Activated CD4-positive, alpha-beta memory T cell treated with anti-CD3 and anti-CD28 coated beads, Interleukin-2, amount 10 ng/mL, durations not matched to agents 7 days and 5 days (primary cell): ENCODE measurements at regions not wholly inside any gene's neighbourhood (a gene's known extent, or its start where the extent isn't known, plus 50 kb on each side); places are given as distances from the start of the nearest gene placed in this dataset.

ENCODE experiments used
- CTCF ChIA-PET: fragments of 350-600 bp; sonication (Branson Sonifier 250); formaldehyde crosslinking; loops from one replicate; lab custom pipeline; 2021; ENCODE audit warnings: antibody characterized with exemption, inconsistent platforms; lab: Charles Lee
- POLR2A ChIA-PET: fragments of 350-600 bp; sonication (Branson Sonifier 250); formaldehyde crosslinking; loops from one replicate; lab custom pipeline; 2021; ENCODE audit warnings: antibody characterized with exemption; lab: Charles Lee
- DNase-seq: peaks from one replicate; pipeline ENCODE4 v3.0.0-alpha.2; 2020
- H3K27ac Mint-ChIP-seq: one replicate; pipeline ENCODE4 v1.8.0; 2021; ENCODE audit warnings: mild to moderate bottlenecking, mixed read lengths
- H3K27me3 Mint-ChIP-seq: one replicate; pipeline ENCODE4 v1.8.0; 2021; ENCODE audit warnings: mixed read lengths
- H3K36me3 Mint-ChIP-seq: one replicate; pipeline ENCODE4 v1.8.0; 2021; ENCODE audit warnings: low read depth, mixed read lengths
- H3K4me1 Mint-ChIP-seq: one replicate; pipeline ENCODE4 v1.8.0; 2021; ENCODE audit warnings: mixed read lengths
- H3K4me3 Mint-ChIP-seq: one replicate; pipeline ENCODE4 v1.8.0; 2021; ENCODE audit warnings: mild to moderate bottlenecking, mixed read lengths
- H3K9me3 Mint-ChIP-seq: one replicate; pipeline ENCODE4 v1.8.0; 2021; ENCODE audit warnings: mixed read lengths

- Mint-ChIP-seq H3K4me3 (no peak overlapping the region), H3K27me3 (no peaks in the 10 kb centered on the region), H3K36me3 (no peaks in the 10 kb centered on the region), H3K9me3 (peaks cover 8% of the 10 kb centered on the region), H3K4me1 (no peaks in the 10 kb centered on the region), H3K27ac (no peak overlapping the region)
- ChIA-PET POLR2A (no interaction called here), CTCF (no interaction called here)
- DNase-seq: no peak
These were observed 309.1 kb upstream of the NAV3 start for GRCh38 chr12:77521508-77522115.

- Mint-ChIP-seq H3K27me3 (no peaks in the 10 kb centered on the region), H3K4me1 (no peaks in the 10 kb centered on the region), H3K9me3 (peaks cover 1% of the 10 kb centered on the region), H3K27ac (no peak overlapping the region), H3K4me3 (no peak overlapping the region), H3K36me3 (no peaks in the 10 kb centered on the region)
- POLR2A ChIA-PET: no interaction called here
- no peak for DNase-seq
- CTCF ChIA-PET: no interaction called here
These were observed 316.2 kb upstream of the NAV3 start for GRCh38 chr12:77514511-77514910.

GRCh38 chr12:77510985-77511384 is 319.7 kb upstream of the NAV3 start:
- no peak for DNase-seq
- no peak overlapping the region for H3K4me3 Mint-ChIP-seq
- no peaks in the 10 kb centered on the region for H3K27me3 Mint-ChIP-seq
- ChIA-PET CTCF (no interaction called here), POLR2A (no interaction called here)
- peaks cover 1% of the 10 kb centered on the region for H3K9me3 Mint-ChIP-seq
- H3K4me1 Mint-ChIP-seq: no peaks in the 10 kb centered on the region
- no peaks in the 10 kb centered on the region for H3K36me3 Mint-ChIP-seq
- no peak overlapping the region for H3K27ac Mint-ChIP-seq

- no peak overlapping the region for H3K27ac Mint-ChIP-seq
- no peak for DNase-seq
- CTCF ChIA-PET: no interaction called here
- H3K27me3 Mint-ChIP-seq: no peaks in the 10 kb centered on the region
- H3K4me1 Mint-ChIP-seq: no peaks in the 10 kb centered on the region
- H3K4me3 Mint-ChIP-seq: no peak overlapping the region
- POLR2A ChIA-PET: no interaction called here
- H3K36me3 Mint-ChIP-seq: no peaks in the 10 kb centered on the region
- no peaks in the 10 kb centered on the region for H3K9me3 Mint-ChIP-seq
These were observed 326.2 kb upstream of the NAV3 start for GRCh38 chr12:77504466-77504865.

GRCh38 chr12:77500089-77500488 is 330.6 kb upstream of the NAV3 start:
- Mint-ChIP-seq H3K9me3 (peaks cover 2% of the 10 kb centered on the region), H3K4me3 (no peak overlapping the region), H3K27me3 (no peaks in the 10 kb centered on the region), H3K4me1 (no peaks in the 10 kb centered on the region), H3K27ac (no peak overlapping the region), H3K36me3 (no peaks in the 10 kb centered on the region)
- POLR2A ChIA-PET: no interaction called here
- CTCF ChIA-PET: no interaction called here
- DNase-seq: no peak

- no peak overlapping the region for H3K27ac Mint-ChIP-seq
- CTCF ChIA-PET: no interaction called here
These were observed 333.0 kb upstream of the NAV3 start for GRCh38 chr12:77497647-77498046.

GRCh38 chr12:77496714-77497113 is 334.0 kb upstream of the NAV3 start:
- H3K4me1 Mint-ChIP-seq: no peaks in the 10 kb centered on the region
- H3K27me3 Mint-ChIP-seq: no peaks in the 10 kb centered on the region
- no peak for DNase-seq
- peaks cover 2% of the 10 kb centered on the region for H3K9me3 Mint-ChIP-seq
- H3K27ac Mint-ChIP-seq: no peak overlapping the region
- H3K36me3 Mint-ChIP-seq: no peaks in the 10 kb centered on the region
- ChIA-PET CTCF (no interaction called here), POLR2A (no interaction called here)
- H3K4me3 Mint-ChIP-seq: no peak overlapping the region

More at GRCh38 chr12:77497647-77498046, 333.0 kb upstream of the NAV3 start:
- Mint-ChIP-seq H3K27me3 (no peaks in the 10 kb centered on the region), H3K9me3 (peaks cover 2% of the 10 kb centered on the region), H3K4me3 (no peak overlapping the region), H3K4me1 (no peaks in the 10 kb centered on the region), H3K36me3 (no peaks in the 10 kb centered on the region)
- POLR2A ChIA-PET: no interaction called here
- DNase-seq: no peak

GRCh38 chr12:77494296-77494695 is 336.4 kb upstream of the NAV3 start:
- ChIA-PET POLR2A (no interaction called here), CTCF (no interaction called here)
- Mint-ChIP-seq H3K4me1 (no peaks in the 10 kb centered on the region), H3K36me3 (no peaks in the 10 kb centered on the region), H3K27me3 (no peaks in the 10 kb centered on the region), H3K27ac (no peak overlapping the region), H3K4me3 (no peak overlapping the region), H3K9me3 (peaks cover 2% of the 10 kb centered on the region)
- no peak for DNase-seq

- peaks cover 2% of the 10 kb centered on the region for H3K9me3 Mint-ChIP-seq
- no peak for DNase-seq
- no peaks in the 10 kb centered on the region for H3K4me1 Mint-ChIP-seq
- CTCF ChIA-PET: no interaction called here
- no peaks in the 10 kb centered on the region for H3K36me3 Mint-ChIP-seq
- no peaks in the 10 kb centered on the region for H3K27me3 Mint-ChIP-seq
- H3K4me3 Mint-ChIP-seq: no peak overlapping the region
- H3K27ac Mint-ChIP-seq: no peak overlapping the region
- POLR2A ChIA-PET: no interaction called here
These were observed 337.2 kb upstream of the NAV3 start for GRCh38 chr12:77493302-77494168.

GRCh38 chr12:77492536-77492935 is 338.2 kb upstream of the NAV3 start:
- Mint-ChIP-seq H3K4me1 (no peaks in the 10 kb centered on the region), H3K9me3 (peaks cover 2% of the 10 kb centered on the region), H3K27me3 (no peaks in the 10 kb centered on the region), H3K27ac (no peak overlapping the region), H3K4me3 (no peak overlapping the region), H3K36me3 (no peaks in the 10 kb centered on the region)
- no peak for DNase-seq
- ChIA-PET POLR2A (no interaction called here), CTCF (no interaction called here)

GRCh38 chr12:77489331-77489970 is 341.2 kb upstream of the NAV3 start:
- POLR2A ChIA-PET: no interaction called here
- no peak overlapping the region for H3K4me3 Mint-ChIP-seq
- no peaks in the 10 kb centered on the region for H3K4me1 Mint-ChIP-seq
- no peaks in the 10 kb centered on the region for H3K36me3 Mint-ChIP-seq
- DNase-seq: no peak
- no peaks in the 10 kb centered on the region for H3K9me3 Mint-ChIP-seq
- H3K27me3 Mint-ChIP-seq: no peaks in the 10 kb centered on the region
- CTCF ChIA-PET: no interaction called here
- H3K27ac Mint-ChIP-seq: no peak overlapping the region

- POLR2A ChIA-PET: no interaction called here
- Mint-ChIP-seq H3K4me1 (no peaks in the 10 kb centered on the region), H3K27me3 (no peaks in the 10 kb centered on the region), H3K27ac (no peak overlapping the region), H3K9me3 (peaks cover 2% of the 10 kb centered on the region), H3K4me3 (no peak overlapping the region), H3K36me3 (no peaks in the 10 kb centered on the region)
- no peak for DNase-seq
- CTCF ChIA-PET: no interaction called here
These were observed 342.6 kb upstream of the NAV3 start for GRCh38 chr12:77488041-77488620.

GRCh38 chr12:77486872-77487271 is 343.8 kb upstream of the NAV3 start:
- no peaks in the 10 kb centered on the region for H3K36me3 Mint-ChIP-seq
- H3K4me1 Mint-ChIP-seq: no peaks in the 10 kb centered on the region
- DNase-seq: no peak
- no peak overlapping the region for H3K27ac Mint-ChIP-seq
- no peak overlapping the region for H3K4me3 Mint-ChIP-seq
- POLR2A ChIA-PET: no interaction called here
- H3K27me3 Mint-ChIP-seq: no peaks in the 10 kb centered on the region
- CTCF ChIA-PET: no interaction called here
- H3K9me3 Mint-ChIP-seq: peaks cover 5% of the 10 kb centered on the region
